ENCODE measurements at regions not wholly inside any gene's neighbourhood (a gene's known extent, or its start where the extent isn't known, plus 50 kb on each side); places are given as distances from the start of the nearest gene placed in this dataset. TPM values are rescaled to one million over a fixed set of nuclear protein-coding genes. Genes with fewer than 3 reads are reported as not detected.

DNA sequence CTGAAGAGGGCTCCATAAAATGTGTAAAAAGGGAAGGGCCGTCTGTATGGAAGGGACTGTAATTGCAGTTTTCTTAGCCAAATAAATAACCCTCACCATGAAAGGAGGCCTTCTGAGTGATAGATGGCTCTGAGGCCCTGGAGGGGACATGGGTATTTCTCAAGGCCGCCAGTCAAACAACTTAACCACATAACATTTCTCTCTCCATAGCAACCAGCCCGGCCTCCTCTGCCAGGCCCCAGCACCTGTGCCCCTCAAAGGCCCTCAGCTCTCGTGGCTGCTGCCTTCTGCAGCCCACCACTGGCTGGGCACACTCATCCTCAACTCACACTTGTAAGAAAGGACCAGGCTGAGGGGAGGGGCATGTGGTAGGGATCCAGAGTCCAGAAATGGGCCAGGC lies 57.0 kb upstream of the GJB5 start:
- no peak for TF ChIP-seq POLR2AphosphoS5 (IDR thresholded peaks at IDR 0.05; ENCODE audit: low read depth)
- no peak for TF ChIP-seq REST (IDR thresholded peaks at IDR 0.05; ENCODE audit: insufficient replicate concordance, low read depth)
- TF ChIP-seq SPI1 (IDR thresholded peaks at IDR 0.05; ENCODE audit: borderline replicate concordance, low read depth): no peak
- TF ChIP-seq GABPA (IDR thresholded peaks at IDR 0.05; ENCODE audit: low read depth): no peak
- no peak for TF ChIP-seq CTCF (IDR thresholded peaks at IDR 0.05; ENCODE audit: insufficient read depth, low read length)
- H3K27me3 ChIP-seq (ENCODE audit: insufficient read depth, poor library complexity, severe bottlenecking): no peaks in the 10 kb centered on the region
- no peak overlapping the region for H3K4me3 ChIP-seq (replicated peaks; ENCODE audit: insufficient read depth, low read length)
- no peak for DNase-seq (ENCODE audit: low read depth in 1 of 2, low spot score in 1 of 2)
- H3K27ac ChIP-seq (replicated peaks): no peak overlapping the region

- H3K27ac ChIP-seq (replicated peaks): no peak overlapping the region
- no peak overlapping the region for H3K4me3 ChIP-seq (replicated peaks; ENCODE audit: insufficient read depth, low read length)
- DNase-seq (ENCODE audit: low read depth in 1 of 2, low spot score in 1 of 2): no peak
- TF ChIP-seq SPI1 (IDR thresholded peaks at IDR 0.05; ENCODE audit: borderline replicate concordance, low read depth) (no peak), GABPA (IDR thresholded peaks at IDR 0.05; ENCODE audit: low read depth) (no peak), CTCF (IDR thresholded peaks at IDR 0.05; ENCODE audit: insufficient read depth, low read length) (no peak), REST (IDR thresholded peaks at IDR 0.05; ENCODE audit: insufficient replicate concordance, low read depth) (no peak), POLR2AphosphoS5 (IDR thresholded peaks at IDR 0.05; ENCODE audit: low read depth) (no peak)
- H3K27me3 ChIP-seq (ENCODE audit: insufficient read depth, poor library complexity, severe bottlenecking): no peaks in the 10 kb centered on the region
Measured at GRCh38 chr1:34701326-34702060, 53.4 kb upstream of the GJB5 start.

Small RNAs in the stretch of these regions (microRNA-seq; reads per million reads assigned to microRNA genes)
- gene MIR552: not detected

Measured in HL-60 (cell line).